ENCODE measurements at regions not wholly inside any gene's neighbourhood (a gene's known extent, or its start where the extent isn't known, plus 50 kb on each side); places are given as distances from the start of the nearest gene placed in this dataset.

DNA sequence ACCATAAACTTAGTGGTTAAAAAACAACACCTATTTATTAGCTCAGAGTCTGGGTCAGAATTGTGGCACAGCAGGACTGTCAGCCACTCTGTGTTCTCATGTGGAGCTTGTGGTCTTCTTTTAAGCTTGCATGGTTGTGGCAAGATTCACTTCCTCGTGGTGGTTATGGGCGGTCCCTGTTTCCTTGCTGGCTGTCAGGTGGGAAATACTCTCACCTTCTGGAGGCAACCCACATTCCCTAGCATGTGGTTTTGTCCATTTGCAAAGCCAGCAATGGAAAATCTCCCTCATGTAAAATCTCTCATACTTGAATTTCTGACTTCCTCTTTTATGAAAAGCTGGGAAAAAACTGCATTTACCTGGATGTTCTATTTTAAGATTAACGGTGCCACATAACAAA is 229.8 kb downstream of the ALX1 start:
- Mint-ChIP-seq H3K36me3 (ENCODE audit: low read depth) (no peaks in the 10 kb centered on the region), H3K4me3 (no peak overlapping the region), H3K9me3 (no peaks in the 10 kb centered on the region), H3K4me1 (ENCODE audit: low read depth) (peaks cover 2% of the 10 kb centered on the region), H3K27me3 (no peaks in the 10 kb centered on the region), H3K27ac (no peak overlapping the region)
- ChIA-PET CTCF (no interaction called here), POLR2A (no interaction called here)
- DNase-seq = no peak
- intact Hi-C loops (cut with micrococcal nuclease) = no loop called here
- no peak for ATAC-seq
- no peak for TF ChIP-seq CTCF (IDR thresholded peaks at IDR 0.05)

DNA sequence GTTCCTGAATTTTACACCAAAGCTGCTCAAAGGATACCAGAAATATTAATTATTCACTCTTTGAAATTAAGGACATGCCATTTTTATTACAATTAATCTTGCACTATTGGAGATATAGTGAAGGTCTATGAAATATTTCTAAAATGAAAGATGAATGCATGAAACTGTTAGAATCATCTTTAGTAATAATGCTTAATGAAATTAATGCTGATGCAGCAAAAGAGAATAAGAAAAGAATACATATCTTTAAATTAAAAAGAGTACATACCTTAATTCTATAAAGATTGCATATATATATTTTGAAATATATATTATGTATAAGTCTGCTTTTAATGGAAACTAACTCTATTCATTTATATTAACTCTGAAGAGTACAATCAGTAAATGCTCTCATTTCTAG is 236.0 kb downstream of the ALX1 start:
- intact Hi-C loops (cut with micrococcal nuclease) = no loop called here
- H3K9me3 Mint-ChIP-seq = no peaks in the 10 kb centered on the region
- no peaks in the 10 kb centered on the region for H3K36me3 Mint-ChIP-seq (ENCODE audit: low read depth)
- ChIA-PET POLR2A (no interaction called here), CTCF (no interaction called here)
- no peaks in the 10 kb centered on the region for H3K4me1 Mint-ChIP-seq (ENCODE audit: low read depth)
- DNase-seq (no peak), ATAC-seq (no peak)
- no peak overlapping the region for H3K4me3 Mint-ChIP-seq
- H3K27me3 Mint-ChIP-seq = no peaks in the 10 kb centered on the region
- no peak overlapping the region for H3K27ac Mint-ChIP-seq
- no peak for TF ChIP-seq CTCF (IDR thresholded peaks at IDR 0.05)

DNA sequence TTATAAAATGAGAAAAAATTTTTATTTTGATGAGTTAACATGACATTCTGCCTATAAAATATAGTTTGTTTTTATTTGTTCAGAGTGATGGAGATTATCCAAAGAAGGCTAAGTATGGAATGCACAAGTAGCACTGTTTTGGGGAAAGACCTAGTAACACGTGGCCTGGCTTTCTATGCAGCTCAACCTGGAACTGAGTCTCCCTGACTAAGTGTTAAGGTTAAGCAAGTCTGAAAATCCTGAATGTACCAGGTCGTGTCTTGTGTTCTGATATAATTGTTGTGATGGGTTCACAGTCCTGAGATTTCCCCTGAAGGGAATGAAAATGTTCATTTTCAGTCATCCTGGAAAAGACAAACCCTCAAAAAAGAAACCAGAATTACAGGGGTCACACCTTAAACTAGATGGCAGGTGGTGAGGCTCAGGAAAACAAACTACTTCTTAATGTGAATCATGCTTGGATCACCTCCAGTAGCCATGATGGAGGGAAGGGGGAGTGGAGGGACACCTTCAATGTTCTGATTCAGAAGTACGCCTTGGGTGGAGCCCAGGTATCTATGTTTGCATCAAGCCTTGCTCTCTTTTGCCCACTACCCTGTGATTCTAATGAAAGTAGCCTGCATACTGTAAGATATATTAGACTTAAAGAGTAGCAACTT is 236.8 kb downstream of the ALX1 start:
- intact Hi-C loops (cut with micrococcal nuclease) = no loop called here
- ATAC-seq (no peak), DNase-seq (no peak)
- H3K27me3 Mint-ChIP-seq = no peaks in the 10 kb centered on the region
- ChIA-PET POLR2A (no interaction called here), CTCF (no interaction called here)
- no peaks in the 10 kb centered on the region for H3K36me3 Mint-ChIP-seq (ENCODE audit: low read depth)
- H3K9me3 Mint-ChIP-seq = no peaks in the 10 kb centered on the region
- H3K4me3 Mint-ChIP-seq = no peak overlapping the region
- H3K27ac Mint-ChIP-seq = no peak overlapping the region
- TF ChIP-seq CTCF (IDR thresholded peaks at IDR 0.05) = no peak
- no peaks in the 10 kb centered on the region for H3K4me1 Mint-ChIP-seq (ENCODE audit: low read depth)

GRCh38 chr12:85519163-85519562 is 239.1 kb downstream of the ALX1 start:
- Mint-ChIP-seq H3K9me3 (no peaks in the 10 kb centered on the region), H3K27ac (no peak overlapping the region), H3K4me3 (no peak overlapping the region), H3K4me1 (ENCODE audit: low read depth) (no peaks in the 10 kb centered on the region), H3K36me3 (ENCODE audit: low read depth) (no peaks in the 10 kb centered on the region), H3K27me3 (no peaks in the 10 kb centered on the region)
- ChIA-PET CTCF (no interaction called here), POLR2A (no interaction called here)
- no peak for ATAC-seq
- intact Hi-C loops (cut with micrococcal nuclease) = no loop called here
- DNase-seq = no peak
- no peak for TF ChIP-seq CTCF (IDR thresholded peaks at IDR 0.05)

GRCh38 chr12:85523197-85523596 is 243.2 kb downstream of the ALX1 start:
- no peak for DNase-seq
- intact Hi-C loops (cut with micrococcal nuclease) = no loop called here
- H3K27ac Mint-ChIP-seq = no peak overlapping the region
- POLR2A ChIA-PET = no interaction called here
- no peaks in the 10 kb centered on the region for H3K36me3 Mint-ChIP-seq (ENCODE audit: low read depth)
- ATAC-seq = no peak
- CTCF ChIA-PET = no interaction called here
- H3K9me3 Mint-ChIP-seq = peaks cover 2% of the 10 kb centered on the region
- TF ChIP-seq CTCF (IDR thresholded peaks at IDR 0.05) = no peak
- H3K4me3 Mint-ChIP-seq = no peak overlapping the region
- no peaks in the 10 kb centered on the region for H3K4me1 Mint-ChIP-seq (ENCODE audit: low read depth)
- H3K27me3 Mint-ChIP-seq = no peaks in the 10 kb centered on the region
